HEK293 (cell line): ENCODE measurements at regions not wholly inside any gene's neighbourhood (a gene's known extent, or its start where the extent isn't known, plus 50 kb on each side); places are given as distances from the start of the nearest gene placed in this dataset.

Source experiments
- CTCF ChIA-PET: fragments of 350-600 bp; formaldehyde crosslinking; extraction: SDS; loops from one replicate; lab custom pipeline; 2021; ENCODE audit warnings: antibody characterized with exemption; lab: Yijun Ruan, JAX
- POLR2A ChIA-PET: fragments of 300-600 bp; formaldehyde crosslinking; extraction: SDS; loops from one replicate; lab custom pipeline; 2020; ENCODE audit warnings: antibody characterized with exemption, inconsistent platforms; lab: Yijun Ruan, JAX
- H3K27ac ChIP-seq: fragments of 200-500 bp; sonication (Bioruptor generic); 2 replicates; pipeline ENCODE4 v1.5.1; 2014; ENCODE audit warnings: low read depth, low read length, control low read depth, inconsistent platforms; ENCODE audit errors: extremely low read depth
- H3K36me3 ChIP-seq, 2 experiments: fragments of 200-500 bp in 1 of 2; sonication (Bioruptor generic) in 1 of 2; 1 replicate in 1 of 2; 2 replicates in 1 of 2; pipeline ENCODE4 v1.5.1; 2014 to 2017; ENCODE audit warnings: inconsistent platforms in 2 of 2, low read length in 2 of 2; ENCODE audit not compliant: control insufficient read depth in 2 of 2, insufficient read depth in 1 of 2
- H3K4me1 ChIP-seq: fragments of 200-500 bp; sonication (Bioruptor generic); 2 replicates; pipeline ENCODE4 v1.5.1; 2014; ENCODE audit warnings: mild to moderate bottlenecking, low read length, inconsistent platforms; ENCODE audit not compliant: control insufficient read depth, insufficient read depth
- H3K4me3 ChIP-seq: 2 replicates; pipeline ENCODE4 v1.5.1; 2011; ENCODE audit warnings: low read depth, mild to moderate bottlenecking, control low read depth, low read length, moderate library complexity
- H3K9me3 ChIP-seq: fragments of 200-500 bp; sonication (Bioruptor generic); 2 replicates; pipeline ENCODE4 v1.5.1; 2014; ENCODE audit warnings: low read depth, low read length, inconsistent platforms; ENCODE audit not compliant: control insufficient read depth, insufficient read depth
- HOXA7 ChIP-seq: sonication (generic); formaldehyde crosslinking; IDR thresholded peaks from 2 replicates; pipeline ENCODE4 v1.8.1; 2022; ENCODE audit warnings: missing genetic modification reagents, borderline replicate concordance
- IKZF3 ChIP-seq: fragments of 450-650 bp; IDR thresholded peaks from 2 replicates; pipeline ENCODE4 v1.5.0; 2018; ENCODE audit warnings: missing biosample characterization, mild to moderate bottlenecking, missing genetic modification characterization, moderate library complexity
- KLF1 ChIP-seq: fragments of 450-650 bp; formaldehyde crosslinking; IDR thresholded peaks from 2 replicates; pipeline ENCODE4 v1.5.1; 2016; ENCODE audit warnings: missing biosample characterization, missing genetic modification characterization
- KLF10 ChIP-seq: fragments of 450-650 bp; IDR thresholded peaks from 2 replicates; pipeline ENCODE4 v1.5.1; 2018; ENCODE audit warnings: missing biosample characterization, mild to moderate bottlenecking, missing genetic modification characterization
- MEIS1 ChIP-seq: sonication (generic); formaldehyde crosslinking; IDR thresholded peaks from 2 replicates; pipeline ENCODE4 v1.8.1; 2022; ENCODE audit warnings: missing genetic modification reagents, mild to moderate bottlenecking, borderline replicate concordance
- TRIM28 ChIP-seq: IDR thresholded peaks from 2 replicates; pipeline ENCODE4 v1.6.1; 2011; ENCODE audit warnings: low read length, control low read depth, borderline replicate concordance
- WT1 ChIP-seq: fragments of 450-650 bp; formaldehyde crosslinking; IDR thresholded peaks from 2 replicates; pipeline ENCODE4 v1.5.1; 2016; ENCODE audit warnings: missing biosample characterization, missing genetic modification characterization
- ZBTB7A ChIP-seq: fragments of 450-650 bp; formaldehyde crosslinking; IDR thresholded peaks from 2 replicates; pipeline ENCODE4 v1.5.1; 2016; ENCODE audit warnings: low read depth, missing biosample characterization, missing genetic modification characterization
- ZNF132 ChIP-seq: fragments of 450-650 bp; formaldehyde crosslinking; IDR thresholded peaks from 2 replicates; pipeline ENCODE4 v1.5.1; 2017; ENCODE audit warnings: missing biosample characterization, missing genetic modification characterization, borderline replicate concordance
- ZNF146 ChIP-seq: fragments of 450-650 bp; formaldehyde crosslinking; IDR thresholded peaks from 2 replicates; pipeline ENCODE4 v1.5.1; 2016; ENCODE audit warnings: missing biosample characterization, missing genetic modification characterization
- ZNF2 ChIP-seq: fragments of 450-650 bp; formaldehyde crosslinking; IDR thresholded peaks from 2 replicates; pipeline ENCODE4 v1.5.1; 2016; ENCODE audit warnings: missing biosample characterization, missing genetic modification characterization
- ZNF354C ChIP-seq: fragments of 450-650 bp; formaldehyde crosslinking; IDR thresholded peaks from 2 replicates; pipeline ENCODE4 v1.5.1; 2016; ENCODE audit warnings: missing biosample characterization, missing genetic modification characterization, low read depth, borderline replicate concordance
- ZNF391 ChIP-seq: fragments of 450-650 bp; formaldehyde crosslinking; IDR thresholded peaks from 2 replicates; pipeline ENCODE4 v1.5.1; 2016; ENCODE audit warnings: low read depth, missing biosample characterization, missing genetic modification characterization, borderline replicate concordance
- ZNF473 ChIP-seq: fragments of 450-650 bp; formaldehyde crosslinking; IDR thresholded peaks from 2 replicates; pipeline ENCODE4 v1.5.1; 2017; ENCODE audit warnings: missing biosample characterization, missing genetic modification characterization
- ZNF501 ChIP-seq: fragments of 450-650 bp; formaldehyde crosslinking; IDR thresholded peaks from 2 replicates; pipeline ENCODE4 v1.5.1; 2016; ENCODE audit warnings: missing biosample characterization, missing genetic modification characterization
- ZNF510 ChIP-seq: fragments of 450-650 bp; formaldehyde crosslinking; IDR thresholded peaks from 2 replicates; pipeline ENCODE4 v1.5.1; 2018; ENCODE audit warnings: mild to moderate bottlenecking, missing genetic modification characterization, missing biosample characterization; ENCODE audit not compliant: insufficient replicate concordance
- ZNF530 ChIP-seq: fragments of 450-650 bp; formaldehyde crosslinking; IDR thresholded peaks from 2 replicates; pipeline ENCODE4 v1.5.1; 2016; ENCODE audit warnings: low read depth, missing biosample characterization, missing genetic modification characterization
- ZNF626 ChIP-seq: fragments of 450-650 bp; sonication (Bioruptor Pico); formaldehyde crosslinking; IDR thresholded peaks from 2 replicates; pipeline ENCODE4 v1.5.1; 2018; ENCODE audit warnings: missing biosample characterization, missing genetic modification characterization, inconsistent platforms
- ZNF747 ChIP-seq: fragments of 450-650 bp; formaldehyde crosslinking; IDR thresholded peaks from 2 replicates; pipeline ENCODE4 v1.5.1; 2016; ENCODE audit warnings: missing biosample characterization, missing genetic modification characterization
- TF ChIP-seq, protein P1 (sequence below): fragments of 450-650 bp; formaldehyde crosslinking; IDR thresholded peaks from 2 replicates; pipeline ENCODE4 v1.5.1; 2016; ENCODE audit warnings: missing biosample characterization, missing genetic modification characterization
- TF ChIP-seq, protein P2 (sequence below): fragments of 450-650 bp; formaldehyde crosslinking; IDR thresholded peaks from 2 replicates; pipeline ENCODE4 v1.5.1; 2016; ENCODE audit warnings: missing biosample characterization, missing genetic modification characterization, low read depth
- TF ChIP-seq, protein P3 (sequence below): sonication (generic); formaldehyde crosslinking; IDR thresholded peaks from 2 replicates; pipeline ENCODE4 v1.8.1; 2022; ENCODE audit warnings: mild to moderate bottlenecking, moderate library complexity, missing genetic modification reagents
- TF ChIP-seq, protein P4 (sequence below): fragments of 450-650 bp; formaldehyde crosslinking; IDR thresholded peaks from 2 replicates; pipeline ENCODE4 v1.5.1; 2016; ENCODE audit warnings: missing biosample characterization, missing genetic modification characterization
- TF ChIP-seq, protein P5 (sequence below): fragments of 450-650 bp; formaldehyde crosslinking; IDR thresholded peaks from 2 replicates; pipeline ENCODE4 v1.5.1; 2016; ENCODE audit warnings: missing biosample characterization, missing genetic modification characterization, borderline replicate concordance

DNA sequence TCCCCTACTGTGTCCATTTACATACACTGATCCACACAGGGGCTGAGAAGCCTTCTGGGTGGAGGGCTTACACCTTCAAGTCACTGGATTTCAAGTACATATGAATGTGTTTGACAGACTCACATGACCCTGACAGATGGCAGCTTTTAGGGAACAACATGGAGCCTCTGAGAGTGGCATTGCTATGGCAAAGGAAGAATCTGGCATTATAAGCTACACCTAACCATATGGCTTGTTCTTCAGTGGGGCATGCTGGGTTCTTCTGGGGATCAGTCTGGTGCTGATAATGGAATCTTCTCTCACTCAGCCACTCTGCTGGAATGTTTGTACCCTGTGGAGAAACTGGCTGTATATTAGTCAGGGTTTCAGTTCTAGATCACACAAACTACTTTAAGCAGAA, 68.5 kb upstream of the PDE4B start:
- Histone ChIP-seq H3K36me3 (no peaks in the 10 kb centered on the region), H3K4me1 (no peaks in the 10 kb centered on the region), H3K9me3 (no peaks in the 10 kb centered on the region), H3K27ac (no peak overlapping the region), H3K4me3 (no peak overlapping the region)
- ChIA-PET POLR2A (no interaction called here), CTCF (no interaction called here)
- no peak for TF ChIP-seq ZNF391 (tag by site-specific recombination)
- no peak for TF ChIP-seq ZNF146 (tag by site-specific recombination)
- no peak for TF ChIP-seq ZNF530 (tag by site-specific recombination)
- no peak for TF ChIP-seq HOXA7 (CRISPR knock-in tag)
- no peak for TF ChIP-seq ZNF2
- TF ChIP-seq ZNF132: no peak
- TF ChIP-seq, protein P1, sequence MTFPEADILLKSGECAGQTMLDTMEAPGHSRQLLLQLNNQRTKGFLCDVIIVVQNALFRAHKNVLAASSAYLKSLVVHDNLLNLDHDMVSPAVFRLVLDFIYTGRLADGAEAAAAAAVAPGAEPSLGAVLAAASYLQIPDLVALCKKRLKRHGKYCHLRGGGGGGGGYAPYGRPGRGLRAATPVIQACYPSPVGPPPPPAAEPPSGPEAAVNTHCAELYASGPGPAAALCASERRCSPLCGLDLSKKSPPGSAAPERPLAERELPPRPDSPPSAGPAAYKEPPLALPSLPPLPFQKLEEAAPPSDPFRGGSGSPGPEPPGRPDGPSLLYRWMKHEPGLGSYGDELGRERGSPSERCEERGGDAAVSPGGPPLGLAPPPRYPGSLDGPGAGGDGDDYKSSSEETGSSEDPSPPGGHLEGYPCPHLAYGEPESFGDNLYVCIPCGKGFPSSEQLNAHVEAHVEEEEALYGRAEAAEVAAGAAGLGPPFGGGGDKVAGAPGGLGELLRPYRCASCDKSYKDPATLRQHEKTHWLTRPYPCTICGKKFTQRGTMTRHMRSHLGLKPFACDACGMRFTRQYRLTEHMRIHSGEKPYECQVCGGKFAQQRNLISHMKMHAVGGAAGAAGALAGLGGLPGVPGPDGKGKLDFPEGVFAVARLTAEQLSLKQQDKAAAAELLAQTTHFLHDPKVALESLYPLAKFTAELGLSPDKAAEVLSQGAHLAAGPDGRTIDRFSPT (tag by site-specific recombination): no peak
- TF ChIP-seq ZNF473 (tag by site-specific recombination): no peak
- no peak for TF ChIP-seq ZBTB7A (tag by site-specific recombination)
- TF ChIP-seq ZNF626 (tag by site-specific recombination): no peak
- TF ChIP-seq, protein P2, sequence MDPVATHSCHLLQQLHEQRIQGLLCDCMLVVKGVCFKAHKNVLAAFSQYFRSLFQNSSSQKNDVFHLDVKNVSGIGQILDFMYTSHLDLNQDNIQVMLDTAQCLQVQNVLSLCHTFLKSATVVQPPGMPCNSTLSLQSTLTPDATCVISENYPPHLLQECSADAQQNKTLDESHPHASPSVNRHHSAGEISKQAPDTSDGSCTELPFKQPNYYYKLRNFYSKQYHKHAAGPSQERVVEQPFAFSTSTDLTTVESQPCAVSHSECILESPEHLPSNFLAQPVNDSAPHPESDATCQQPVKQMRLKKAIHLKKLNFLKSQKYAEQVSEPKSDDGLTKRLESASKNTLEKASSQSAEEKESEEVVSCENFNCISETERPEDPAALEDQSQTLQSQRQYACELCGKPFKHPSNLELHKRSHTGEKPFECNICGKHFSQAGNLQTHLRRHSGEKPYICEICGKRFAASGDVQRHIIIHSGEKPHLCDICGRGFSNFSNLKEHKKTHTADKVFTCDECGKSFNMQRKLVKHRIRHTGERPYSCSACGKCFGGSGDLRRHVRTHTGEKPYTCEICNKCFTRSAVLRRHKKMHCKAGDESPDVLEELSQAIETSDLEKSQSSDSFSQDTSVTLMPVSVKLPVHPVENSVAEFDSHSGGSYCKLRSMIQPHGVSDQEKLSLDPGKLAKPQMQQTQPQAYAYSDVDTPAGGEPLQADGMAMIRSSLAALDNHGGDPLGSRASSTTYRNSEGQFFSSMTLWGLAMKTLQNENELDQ (tag by site-specific recombination): no peak
- TF ChIP-seq, protein P3, sequence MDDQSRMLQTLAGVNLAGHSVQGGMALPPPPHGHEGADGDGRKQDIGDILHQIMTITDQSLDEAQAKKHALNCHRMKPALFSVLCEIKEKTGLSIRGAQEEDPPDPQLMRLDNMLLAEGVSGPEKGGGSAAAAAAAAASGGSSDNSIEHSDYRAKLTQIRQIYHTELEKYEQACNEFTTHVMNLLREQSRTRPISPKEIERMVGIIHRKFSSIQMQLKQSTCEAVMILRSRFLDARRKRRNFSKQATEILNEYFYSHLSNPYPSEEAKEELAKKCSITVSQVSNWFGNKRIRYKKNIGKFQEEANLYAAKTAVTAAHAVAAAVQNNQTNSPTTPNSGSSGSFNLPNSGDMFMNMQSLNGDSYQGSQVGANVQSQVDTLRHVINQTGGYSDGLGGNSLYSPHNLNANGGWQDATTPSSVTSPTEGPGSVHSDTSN (CRISPR knock-in tag): no peak
- TF ChIP-seq ZNF354C: no peak

DNA sequence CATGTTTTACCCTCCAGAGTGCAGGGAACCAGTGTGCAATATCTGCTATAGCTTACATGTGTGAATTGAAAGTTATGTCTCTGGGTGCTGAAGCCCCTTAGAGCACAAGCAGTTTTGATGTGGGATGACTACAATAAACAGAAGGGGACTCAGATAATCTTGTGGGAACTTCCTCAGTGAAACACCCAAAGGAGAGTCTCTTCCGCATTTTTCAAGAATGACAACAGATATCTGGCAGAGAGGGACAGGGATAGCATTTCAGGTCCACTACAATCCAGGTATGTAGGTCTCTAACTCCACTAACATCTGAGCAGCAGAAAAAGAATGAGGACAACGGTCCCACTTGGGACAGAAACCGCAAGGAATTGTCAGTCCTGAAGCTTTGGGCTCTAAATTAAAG, 67.6 kb upstream of the PDE4B start:
- no peak overlapping the region for H3K4me3 ChIP-seq
- no peaks in the 10 kb centered on the region for H3K9me3 ChIP-seq
- no peaks in the 10 kb centered on the region for H3K4me1 ChIP-seq
- POLR2A ChIA-PET: no interaction called here
- H3K27ac ChIP-seq: no peak overlapping the region
- H3K36me3 ChIP-seq: no peaks in the 10 kb centered on the region
- CTCF ChIA-PET: interaction anchor here (0.7 to 1.5 kb wide), 2 partner anchors 10 to 36 kb away, joined by 3 read pairs; no protein-coding TSS in a partner anchor
- no peak for TF ChIP-seq KLF10
- TF ChIP-seq, protein P4, sequence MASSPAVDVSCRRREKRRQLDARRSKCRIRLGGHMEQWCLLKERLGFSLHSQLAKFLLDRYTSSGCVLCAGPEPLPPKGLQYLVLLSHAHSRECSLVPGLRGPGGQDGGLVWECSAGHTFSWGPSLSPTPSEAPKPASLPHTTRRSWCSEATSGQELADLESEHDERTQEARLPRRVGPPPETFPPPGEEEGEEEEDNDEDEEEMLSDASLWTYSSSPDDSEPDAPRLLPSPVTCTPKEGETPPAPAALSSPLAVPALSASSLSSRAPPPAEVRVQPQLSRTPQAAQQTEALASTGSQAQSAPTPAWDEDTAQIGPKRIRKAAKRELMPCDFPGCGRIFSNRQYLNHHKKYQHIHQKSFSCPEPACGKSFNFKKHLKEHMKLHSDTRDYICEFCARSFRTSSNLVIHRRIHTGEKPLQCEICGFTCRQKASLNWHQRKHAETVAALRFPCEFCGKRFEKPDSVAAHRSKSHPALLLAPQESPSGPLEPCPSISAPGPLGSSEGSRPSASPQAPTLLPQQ (tag by site-specific recombination): no peak
- TF ChIP-seq, protein P5, sequence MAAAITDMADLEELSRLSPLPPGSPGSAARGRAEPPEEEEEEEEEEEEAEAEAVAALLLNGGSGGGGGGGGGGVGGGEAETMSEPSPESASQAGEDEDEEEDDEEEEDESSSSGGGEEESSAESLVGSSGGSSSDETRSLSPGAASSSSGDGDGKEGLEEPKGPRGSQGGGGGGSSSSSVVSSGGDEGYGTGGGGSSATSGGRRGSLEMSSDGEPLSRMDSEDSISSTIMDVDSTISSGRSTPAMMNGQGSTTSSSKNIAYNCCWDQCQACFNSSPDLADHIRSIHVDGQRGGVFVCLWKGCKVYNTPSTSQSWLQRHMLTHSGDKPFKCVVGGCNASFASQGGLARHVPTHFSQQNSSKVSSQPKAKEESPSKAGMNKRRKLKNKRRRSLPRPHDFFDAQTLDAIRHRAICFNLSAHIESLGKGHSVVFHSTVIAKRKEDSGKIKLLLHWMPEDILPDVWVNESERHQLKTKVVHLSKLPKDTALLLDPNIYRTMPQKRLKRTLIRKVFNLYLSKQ (tag by site-specific recombination): no peak
- TF ChIP-seq ZNF501 (tag by site-specific recombination): no peak
- no peak for TF ChIP-seq WT1 (tag by site-specific recombination)
- no peak for TF ChIP-seq ZNF747 (tag by site-specific recombination)
- TF ChIP-seq TRIM28: no peak
- TF ChIP-seq KLF1: no peak
- TF ChIP-seq IKZF3 (tag by site-specific recombination): no peak
- no peak for TF ChIP-seq ZNF473 (tag by site-specific recombination)
- no peak for TF ChIP-seq MEIS1 (CRISPR knock-in tag)
- no peak for TF ChIP-seq ZNF626 (tag by site-specific recombination)
- no peak for TF ChIP-seq ZNF510 (tag by site-specific recombination)
- TF ChIP-seq, all 188 proteins: peak for 0
